PFSK-1 (cell line): ENCODE measurements at regions not wholly inside any gene's neighbourhood (a gene's known extent, or its start where the extent isn't known, plus 50 kb on each side); places are given as distances from the start of the nearest gene placed in this dataset.

Experiments used
- POLR2AphosphoS5 ChIP-seq: IDR thresholded peaks from 2 replicates; pipeline ENCODE4 v1.6.1; 2012; ENCODE audit warnings: low read depth, mild to moderate bottlenecking, control low read depth, low read length, moderate library complexity
- SIN3A ChIP-seq: IDR thresholded peaks from 2 replicates; pipeline ENCODE4 v1.6.1; 2012; ENCODE audit warnings: mild to moderate bottlenecking, low read length, moderate library complexity, borderline replicate concordance; ENCODE audit not compliant: insufficient read depth
- TAF1 ChIP-seq: IDR thresholded peaks from 2 replicates; pipeline ENCODE4 v1.6.1; 2012; ENCODE audit warnings: low read length, control low read depth, borderline replicate concordance; ENCODE audit not compliant: insufficient read depth

GRCh38 chr5:5589857-5590256 lies 167.4 kb downstream of the ICE1 start:
- TF ChIP-seq SIN3A, result no peak
- no peak for TF ChIP-seq POLR2AphosphoS5
- TF ChIP-seq TAF1, result no peak
